ENCODE measurements at regions not wholly inside any gene's neighbourhood (a gene's known extent, or its start where the extent isn't known, plus 50 kb on each side); places are given as distances from the start of the nearest gene placed in this dataset.

DNA sequence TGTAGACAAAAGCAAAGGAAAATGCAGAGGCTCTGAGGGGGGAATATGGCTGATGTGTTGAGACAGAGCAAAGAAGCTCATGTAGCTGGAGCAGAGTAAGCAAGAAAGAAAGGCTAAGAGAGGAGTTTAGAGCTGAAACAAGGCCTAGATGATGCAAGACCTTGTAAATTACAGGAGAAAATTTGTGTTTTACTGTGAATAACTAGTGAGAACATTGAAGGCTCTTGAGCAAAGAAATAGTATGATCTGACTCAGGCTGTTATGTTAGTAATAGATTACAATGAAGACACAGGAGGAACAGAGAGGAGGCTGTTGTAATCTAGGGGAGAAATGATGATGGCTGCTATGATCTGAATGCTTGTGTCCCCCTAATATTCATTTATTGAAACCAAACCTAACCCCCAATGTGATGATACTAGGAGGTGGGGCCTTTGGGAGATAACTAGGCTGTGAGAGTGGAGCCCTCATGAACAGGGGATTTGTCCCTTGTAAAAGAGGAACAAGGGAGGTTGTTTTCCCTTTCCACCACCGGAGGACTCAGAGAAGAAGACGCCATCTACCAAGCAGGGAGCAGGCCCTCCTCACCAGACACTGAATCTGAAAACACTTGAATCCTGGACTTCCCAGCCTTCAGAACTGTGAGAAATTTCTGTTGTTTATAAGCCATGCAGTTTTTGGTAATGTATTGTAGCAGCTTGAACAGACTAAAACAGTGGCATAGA, 394.9 kb downstream of the HTR7 start:
- no peak for TF ChIP-seq EZH2phosphoT487 (IDR thresholded peaks at IDR 0.05; ENCODE audit: borderline replicate concordance, low read length)
- TF ChIP-seq, protein P1, sequence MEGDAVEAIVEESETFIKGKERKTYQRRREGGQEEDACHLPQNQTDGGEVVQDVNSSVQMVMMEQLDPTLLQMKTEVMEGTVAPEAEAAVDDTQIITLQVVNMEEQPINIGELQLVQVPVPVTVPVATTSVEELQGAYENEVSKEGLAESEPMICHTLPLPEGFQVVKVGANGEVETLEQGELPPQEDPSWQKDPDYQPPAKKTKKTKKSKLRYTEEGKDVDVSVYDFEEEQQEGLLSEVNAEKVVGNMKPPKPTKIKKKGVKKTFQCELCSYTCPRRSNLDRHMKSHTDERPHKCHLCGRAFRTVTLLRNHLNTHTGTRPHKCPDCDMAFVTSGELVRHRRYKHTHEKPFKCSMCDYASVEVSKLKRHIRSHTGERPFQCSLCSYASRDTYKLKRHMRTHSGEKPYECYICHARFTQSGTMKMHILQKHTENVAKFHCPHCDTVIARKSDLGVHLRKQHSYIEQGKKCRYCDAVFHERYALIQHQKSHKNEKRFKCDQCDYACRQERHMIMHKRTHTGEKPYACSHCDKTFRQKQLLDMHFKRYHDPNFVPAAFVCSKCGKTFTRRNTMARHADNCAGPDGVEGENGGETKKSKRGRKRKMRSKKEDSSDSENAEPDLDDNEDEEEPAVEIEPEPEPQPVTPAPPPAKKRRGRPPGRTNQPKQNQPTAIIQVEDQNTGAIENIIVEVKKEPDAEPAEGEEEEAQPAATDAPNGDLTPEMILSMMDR (conservative IDR thresholded peaks at IDR 0.05; ENCODE audit: low read depth, low read length) = no peak
